ENCODE measurements at regions not wholly inside any gene's neighbourhood (a gene's known extent, or its start where the extent isn't known, plus 50 kb on each side); places are given as distances from the start of the nearest gene placed in this dataset.

DNA sequence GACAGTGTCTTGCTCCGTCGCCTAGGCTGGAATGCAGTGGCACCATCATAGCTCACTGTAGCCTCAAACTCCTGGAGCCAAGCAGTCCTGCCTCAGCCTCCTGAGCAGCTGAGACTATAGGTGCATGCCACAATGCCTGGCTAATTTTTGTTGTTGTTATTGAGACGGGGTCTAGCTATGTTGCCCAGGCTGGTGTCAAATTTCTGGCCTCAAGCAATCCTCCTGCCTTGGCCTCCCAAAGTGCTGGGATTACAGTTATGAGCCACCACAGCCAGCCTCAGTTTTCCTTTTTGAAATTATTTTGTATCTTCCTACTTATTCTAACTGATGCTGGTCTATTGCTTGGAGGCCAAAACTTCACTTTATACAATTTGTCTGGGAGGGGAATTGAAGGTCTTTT, 436.1 kb downstream of the UTRN start:
- TF ChIP-seq, protein P1, sequence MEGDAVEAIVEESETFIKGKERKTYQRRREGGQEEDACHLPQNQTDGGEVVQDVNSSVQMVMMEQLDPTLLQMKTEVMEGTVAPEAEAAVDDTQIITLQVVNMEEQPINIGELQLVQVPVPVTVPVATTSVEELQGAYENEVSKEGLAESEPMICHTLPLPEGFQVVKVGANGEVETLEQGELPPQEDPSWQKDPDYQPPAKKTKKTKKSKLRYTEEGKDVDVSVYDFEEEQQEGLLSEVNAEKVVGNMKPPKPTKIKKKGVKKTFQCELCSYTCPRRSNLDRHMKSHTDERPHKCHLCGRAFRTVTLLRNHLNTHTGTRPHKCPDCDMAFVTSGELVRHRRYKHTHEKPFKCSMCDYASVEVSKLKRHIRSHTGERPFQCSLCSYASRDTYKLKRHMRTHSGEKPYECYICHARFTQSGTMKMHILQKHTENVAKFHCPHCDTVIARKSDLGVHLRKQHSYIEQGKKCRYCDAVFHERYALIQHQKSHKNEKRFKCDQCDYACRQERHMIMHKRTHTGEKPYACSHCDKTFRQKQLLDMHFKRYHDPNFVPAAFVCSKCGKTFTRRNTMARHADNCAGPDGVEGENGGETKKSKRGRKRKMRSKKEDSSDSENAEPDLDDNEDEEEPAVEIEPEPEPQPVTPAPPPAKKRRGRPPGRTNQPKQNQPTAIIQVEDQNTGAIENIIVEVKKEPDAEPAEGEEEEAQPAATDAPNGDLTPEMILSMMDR (IDR thresholded peaks at IDR 0.05; ENCODE audit: unreplicated experiment): no peak
- no peaks in the 10 kb centered on the region for H3K4me1 Mint-ChIP-seq (ENCODE audit: low read depth, unreplicated experiment)
- intact Hi-C loops (cut with micrococcal nuclease; ENCODE audit: unreplicated experiment): no loop called here
- CTCF ChIA-PET: no interaction called here
- peaks cover 6% of the 10 kb centered on the region for H3K36me3 Mint-ChIP-seq (ENCODE audit: insufficient read depth, unreplicated experiment)
- H3K9me3 Mint-ChIP-seq (ENCODE audit: low read depth, unreplicated experiment): no peaks in the 10 kb centered on the region
- DNase-seq: no peak
- BruUV-seq (replicated peaks): no TSS peak
- no peaks in the 10 kb centered on the region for H3K27me3 Mint-ChIP-seq (ENCODE audit: unreplicated experiment)
- H3K27ac Mint-ChIP-seq (ENCODE audit: unreplicated experiment): no peak overlapping the region
- no peak overlapping the region for H3K4me3 Mint-ChIP-seq (ENCODE audit: low read depth, unreplicated experiment)

DNA sequence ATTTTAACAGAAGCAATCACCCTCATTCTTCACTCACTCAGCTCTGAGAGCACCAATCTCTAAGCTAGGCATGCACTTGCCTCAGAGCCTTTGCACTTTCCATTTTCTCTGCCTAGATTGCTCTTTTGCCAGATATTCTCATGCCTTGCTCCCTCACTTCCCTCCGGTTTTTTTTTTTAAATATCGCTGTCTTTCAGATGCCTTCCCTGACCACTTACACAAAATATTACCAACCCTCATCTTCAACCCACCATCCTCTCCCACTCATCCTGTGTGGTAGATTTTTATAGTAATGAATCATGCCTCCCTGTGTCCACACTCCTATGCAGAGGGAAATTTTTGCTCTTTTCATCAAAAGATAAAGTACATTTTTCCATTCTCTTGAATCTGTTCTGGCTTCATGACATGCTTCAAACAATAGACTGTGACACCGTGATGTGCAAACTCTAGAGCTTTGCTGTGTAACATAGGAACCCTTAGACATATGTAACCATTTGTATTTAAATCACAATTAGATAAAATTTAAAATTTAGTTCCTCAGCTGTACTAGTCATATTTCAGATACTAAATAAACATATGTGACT, 437.1 kb downstream of the UTRN start:
- BruUV-seq (replicated peaks): no TSS peak
- intact Hi-C loops (cut with micrococcal nuclease; ENCODE audit: unreplicated experiment): no loop called here
- CTCF ChIA-PET: no interaction called here
- H3K27ac Mint-ChIP-seq (ENCODE audit: unreplicated experiment): no peak overlapping the region
- H3K4me3 Mint-ChIP-seq (ENCODE audit: low read depth, unreplicated experiment): no peak overlapping the region
- H3K9me3 Mint-ChIP-seq (ENCODE audit: low read depth, unreplicated experiment): no peaks in the 10 kb centered on the region
- H3K27me3 Mint-ChIP-seq (ENCODE audit: unreplicated experiment): no peaks in the 10 kb centered on the region
- peaks cover 6% of the 10 kb centered on the region for H3K36me3 Mint-ChIP-seq (ENCODE audit: insufficient read depth, unreplicated experiment)
- no peaks in the 10 kb centered on the region for H3K4me1 Mint-ChIP-seq (ENCODE audit: low read depth, unreplicated experiment)
- DNase-seq: no peak
- TF ChIP-seq, protein P1 (IDR thresholded peaks at IDR 0.05; ENCODE audit: unreplicated experiment): no peak

DNA sequence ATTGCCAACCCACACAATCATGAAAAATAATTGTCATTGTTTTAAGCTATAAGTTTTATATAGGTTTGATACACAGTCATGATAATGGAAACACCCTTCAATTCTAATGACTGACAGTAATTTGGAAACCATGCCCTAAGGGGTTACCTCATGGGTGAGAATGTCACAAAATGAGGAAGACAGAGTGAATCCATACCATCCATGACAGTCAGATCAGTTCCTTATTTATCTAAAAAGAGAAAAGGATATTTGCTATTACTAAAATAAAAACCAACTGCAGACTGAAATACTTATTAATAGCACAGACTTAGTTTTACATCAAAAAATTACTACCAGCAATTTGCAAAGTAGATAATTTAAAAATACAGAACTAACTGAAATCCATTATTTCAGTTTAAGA, 437.8 kb downstream of the UTRN start:
- Mint-ChIP-seq H3K4me3 (ENCODE audit: low read depth, unreplicated experiment) (no peak overlapping the region), H3K27ac (ENCODE audit: unreplicated experiment) (no peak overlapping the region), H3K9me3 (ENCODE audit: low read depth, unreplicated experiment) (no peaks in the 10 kb centered on the region), H3K27me3 (ENCODE audit: unreplicated experiment) (no peaks in the 10 kb centered on the region), H3K4me1 (ENCODE audit: low read depth, unreplicated experiment) (no peaks in the 10 kb centered on the region), H3K36me3 (ENCODE audit: insufficient read depth, unreplicated experiment) (peaks cover 6% of the 10 kb centered on the region)
- BruUV-seq (replicated peaks): no TSS peak
- DNase-seq: no peak
- intact Hi-C loops (cut with micrococcal nuclease; ENCODE audit: unreplicated experiment): no loop called here
- CTCF ChIA-PET: no interaction called here
- TF ChIP-seq, protein P1 (IDR thresholded peaks at IDR 0.05; ENCODE audit: unreplicated experiment): no peak

DNA sequence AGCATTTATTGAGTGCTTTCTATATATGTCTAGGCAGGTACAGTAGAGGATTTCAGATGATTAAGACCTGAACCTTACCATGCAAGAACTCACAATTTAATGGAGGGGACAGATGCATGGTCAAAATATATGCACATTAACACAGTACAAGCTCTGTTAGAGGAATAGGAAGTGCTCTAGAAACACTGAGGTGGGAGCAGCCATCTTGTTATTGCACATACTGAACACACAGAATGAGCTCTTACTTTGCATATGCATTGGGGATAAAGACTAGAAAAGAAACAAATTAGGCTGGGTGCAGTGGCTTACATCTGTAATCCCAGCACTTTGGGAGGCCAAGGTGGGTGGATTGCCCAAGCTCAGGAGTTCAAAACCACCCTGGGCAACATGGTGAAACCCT, 438.3 kb downstream of the UTRN start:
- H3K27me3 Mint-ChIP-seq (ENCODE audit: unreplicated experiment): no peaks in the 10 kb centered on the region
- no peak for DNase-seq
- H3K4me3 Mint-ChIP-seq (ENCODE audit: low read depth, unreplicated experiment): no peak overlapping the region
- TF ChIP-seq, protein P1 (IDR thresholded peaks at IDR 0.05; ENCODE audit: unreplicated experiment): no peak
- no peaks in the 10 kb centered on the region for H3K4me1 Mint-ChIP-seq (ENCODE audit: low read depth, unreplicated experiment)
- peaks cover 6% of the 10 kb centered on the region for H3K36me3 Mint-ChIP-seq (ENCODE audit: insufficient read depth, unreplicated experiment)
- no peak overlapping the region for H3K27ac Mint-ChIP-seq (ENCODE audit: unreplicated experiment)
- H3K9me3 Mint-ChIP-seq (ENCODE audit: low read depth, unreplicated experiment): no peaks in the 10 kb centered on the region
- CTCF ChIA-PET: no interaction called here
- intact Hi-C loops (cut with micrococcal nuclease; ENCODE audit: unreplicated experiment): no loop called here
- no TSS peak for BruUV-seq (replicated peaks)
